ENCODE measurements at regions not wholly inside any gene's neighbourhood (a gene's known extent, or its start where the extent isn't known, plus 50 kb on each side); places are given as distances from the start of the nearest gene placed in this dataset.

GRCh38 chr5:29113516-29113915 lies 2075.1 kb upstream of the CDH9 start:
- TF ChIP-seq RCOR1 (IDR thresholded peaks at IDR 0.05; ENCODE audit: low read length) (no peak), CTCF (IDR thresholded peaks at IDR 0.05) (no peak), FOXM1 (IDR thresholded peaks at IDR 0.05; ENCODE audit: low read depth) (no peak), RFX5 (IDR thresholded peaks at IDR 0.05; ENCODE audit: low read length) (no peak), YY1 (IDR thresholded peaks at IDR 0.05; ENCODE audit: low read depth) (no peak)

Data from SK-N-SH (cell line).